Activated CD4-positive, alpha-beta T cell treated with anti-CD3 and anti-CD28 coated beads, Interleukin-2, amount 50 U/mL, for 24 hours (primary cell): ENCODE measurements at regions not wholly inside any gene's neighbourhood (a gene's known extent, or its start where the extent isn't known, plus 50 kb on each side); places are given as distances from the start of the nearest gene placed in this dataset.
"Not testable (repeated sequence)": the region's sequence is repeated elsewhere in the genome, so short reads cannot be mapped to it uniquely, and the experiment has no call there.

ENCODE experiments used
- DNase-seq, 2 donors: peaks; one replicate each; pipeline ENCODE4 v3.0.0-alpha.2; 2020; ENCODE audit warnings: low read depth in 1 of 2, low spot score in 1 of 2

- DNase-seq = no peak
Observed at GRCh38 chr2:137881711-137882110, 82.6 kb upstream of the HNMT start.

GRCh38 chr2:137886083-137886831, 78.0 kb upstream of the HNMT start:
- no peak for DNase-seq

- no peak for DNase-seq
Observed at GRCh38 chr2:137888845-137889244, 75.4 kb upstream of the HNMT start.

- no peak for DNase-seq
Observed at GRCh38 chr2:137892739-137893138, 71.5 kb upstream of the HNMT start.

GRCh38 chr2:137893145-137893544, 71.1 kb upstream of the HNMT start:
- DNase-seq = no peak

GRCh38 chr2:137896467-137896866, 67.8 kb upstream of the HNMT start:
- DNase-seq = no peak

- DNase-seq = no peak
Observed at GRCh38 chr2:137897082-137897481, 67.2 kb upstream of the HNMT start.

- DNase-seq = no peak
Observed at GRCh38 chr2:137900421-137901141, 63.7 kb upstream of the HNMT start.

GRCh38 chr2:137910641-137911040, 53.6 kb upstream of the HNMT start:
- DNase-seq = no peak

- no peak for DNase-seq
Observed at GRCh38 chr2:137912371-137912770, 51.9 kb upstream of the HNMT start.

- DNase-seq = no peak
Observed at GRCh38 chr2:137913169-137913568, 51.1 kb upstream of the HNMT start.

- not testable (repeated sequence) for DNase-seq
Observed at GRCh38 chr2:137913648-137914047, 50.6 kb upstream of the HNMT start.
